ENCODE measurements at regions not wholly inside any gene's neighbourhood (a gene's known extent, or its start where the extent isn't known, plus 50 kb on each side); places are given as distances from the start of the nearest gene placed in this dataset.

DNA sequence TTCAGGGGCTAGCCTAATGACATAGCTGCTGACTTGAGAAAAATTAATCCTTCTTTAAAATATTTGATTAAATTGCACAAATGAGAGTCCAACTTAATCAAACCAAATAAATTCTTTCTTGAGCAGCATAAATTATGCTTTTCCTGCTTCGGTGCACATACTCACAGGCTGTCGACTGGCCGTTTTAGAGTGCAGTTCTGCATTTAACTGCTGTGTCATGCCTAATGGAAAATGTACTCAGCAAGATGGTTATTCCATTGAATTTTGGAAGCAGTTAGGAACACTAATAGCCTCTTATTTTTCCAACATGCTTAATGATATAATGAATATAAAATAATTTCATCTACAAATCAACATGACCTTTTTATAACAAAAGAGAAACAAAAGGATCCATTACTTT is 266.1 kb upstream of the LRIG3 start:
- no peak for DNase-seq
- H3K27me3 ChIP-seq (ENCODE audit: insufficient read depth, low read depth), result no peaks in the 10 kb centered on the region
- no peak overlapping the region for H3K4me2 ChIP-seq
- ChIA-PET POLR2A (ENCODE audit: unreplicated experiment) (no interaction called here), CTCF (no interaction called here)
- H3F3A ChIP-seq (ENCODE audit: insufficient read depth, low read depth), result no peaks in the 10 kb centered on the region
- BruUV-seq (replicated peaks), result no TSS peak
- no peak overlapping the region for H2AFZ ChIP-seq
- no peaks in the 10 kb centered on the region for H3K9me3 ChIP-seq (ENCODE audit: insufficient read depth, low read depth)
- H3K4me3 ChIP-seq, result no peak overlapping the region
- H3K27ac ChIP-seq, result no peak overlapping the region
- intact Hi-C loops (cut with micrococcal nuclease; ENCODE audit: unreplicated experiment), result no loop called here
- no peaks in the 10 kb centered on the region for H3K4me1 ChIP-seq (replicated peaks; ENCODE audit: insufficient read depth)
- no peaks in the 10 kb centered on the region for H3K9me2 ChIP-seq (ENCODE audit: insufficient read depth)
- TF ChIP-seq, protein P1, sequence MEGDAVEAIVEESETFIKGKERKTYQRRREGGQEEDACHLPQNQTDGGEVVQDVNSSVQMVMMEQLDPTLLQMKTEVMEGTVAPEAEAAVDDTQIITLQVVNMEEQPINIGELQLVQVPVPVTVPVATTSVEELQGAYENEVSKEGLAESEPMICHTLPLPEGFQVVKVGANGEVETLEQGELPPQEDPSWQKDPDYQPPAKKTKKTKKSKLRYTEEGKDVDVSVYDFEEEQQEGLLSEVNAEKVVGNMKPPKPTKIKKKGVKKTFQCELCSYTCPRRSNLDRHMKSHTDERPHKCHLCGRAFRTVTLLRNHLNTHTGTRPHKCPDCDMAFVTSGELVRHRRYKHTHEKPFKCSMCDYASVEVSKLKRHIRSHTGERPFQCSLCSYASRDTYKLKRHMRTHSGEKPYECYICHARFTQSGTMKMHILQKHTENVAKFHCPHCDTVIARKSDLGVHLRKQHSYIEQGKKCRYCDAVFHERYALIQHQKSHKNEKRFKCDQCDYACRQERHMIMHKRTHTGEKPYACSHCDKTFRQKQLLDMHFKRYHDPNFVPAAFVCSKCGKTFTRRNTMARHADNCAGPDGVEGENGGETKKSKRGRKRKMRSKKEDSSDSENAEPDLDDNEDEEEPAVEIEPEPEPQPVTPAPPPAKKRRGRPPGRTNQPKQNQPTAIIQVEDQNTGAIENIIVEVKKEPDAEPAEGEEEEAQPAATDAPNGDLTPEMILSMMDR (conservative IDR thresholded peaks at IDR 0.05), result no peak
- no peak for TF ChIP-seq EZH2 (IDR thresholded peaks at IDR 0.05; ENCODE audit: low read depth)
- H4K20me1 ChIP-seq (ENCODE audit: insufficient read depth), result no peaks in the 10 kb centered on the region
- H3K79me2 ChIP-seq (ENCODE audit: low read depth), result no peaks in the 10 kb centered on the region
- no peaks in the 10 kb centered on the region for H3K36me3 ChIP-seq (ENCODE audit: low read depth)

GRCh38 chr12:59185295-59185694 is 265.0 kb upstream of the LRIG3 start:
- Histone ChIP-seq H3K79me2 (ENCODE audit: low read depth) (no peaks in the 10 kb centered on the region), H2AFZ (no peak overlapping the region), H3K4me2 (no peak overlapping the region), H3K4me1 (replicated peaks; ENCODE audit: insufficient read depth) (no peaks in the 10 kb centered on the region), H3K27me3 (ENCODE audit: insufficient read depth, low read depth) (no peaks in the 10 kb centered on the region), H4K20me1 (ENCODE audit: insufficient read depth) (no peaks in the 10 kb centered on the region), H3K27ac (no peak overlapping the region), H3K4me3 (no peak overlapping the region), H3K9me2 (ENCODE audit: insufficient read depth) (no peaks in the 10 kb centered on the region), H3K36me3 (ENCODE audit: low read depth) (no peaks in the 10 kb centered on the region), H3K9me3 (ENCODE audit: insufficient read depth, low read depth) (no peaks in the 10 kb centered on the region), H3F3A (ENCODE audit: insufficient read depth, low read depth) (no peaks in the 10 kb centered on the region)
- DNase-seq, result no peak
- ChIA-PET POLR2A (ENCODE audit: unreplicated experiment) (no interaction called here), CTCF (no interaction called here)
- no TSS peak for BruUV-seq (replicated peaks)
- intact Hi-C loops (cut with micrococcal nuclease; ENCODE audit: unreplicated experiment), result no loop called here
- no peak for TF ChIP-seq EZH2 (IDR thresholded peaks at IDR 0.05; ENCODE audit: low read depth)
- TF ChIP-seq, protein P1 (conservative IDR thresholded peaks at IDR 0.05), result no peak

- TF ChIP-seq EZH2 (IDR thresholded peaks at IDR 0.05; ENCODE audit: low read depth), result no peak
- TF ChIP-seq, protein P1 (conservative IDR thresholded peaks at IDR 0.05), result no peak
- Histone ChIP-seq H4K20me1 (ENCODE audit: insufficient read depth) (no peaks in the 10 kb centered on the region), H3K4me2 (no peak overlapping the region), H3F3A (ENCODE audit: insufficient read depth, low read depth) (no peaks in the 10 kb centered on the region), H3K9me3 (ENCODE audit: insufficient read depth, low read depth) (no peaks in the 10 kb centered on the region), H3K27ac (no peak overlapping the region), H3K36me3 (ENCODE audit: low read depth) (no peaks in the 10 kb centered on the region), H3K79me2 (ENCODE audit: low read depth) (no peaks in the 10 kb centered on the region), H3K4me3 (no peak overlapping the region), H3K27me3 (ENCODE audit: insufficient read depth, low read depth) (no peaks in the 10 kb centered on the region), H3K4me1 (replicated peaks; ENCODE audit: insufficient read depth) (no peaks in the 10 kb centered on the region), H2AFZ (no peak overlapping the region), H3K9me2 (ENCODE audit: insufficient read depth) (no peaks in the 10 kb centered on the region)
- ChIA-PET CTCF (no interaction called here), POLR2A (ENCODE audit: unreplicated experiment) (no interaction called here)
- BruUV-seq (replicated peaks), result no TSS peak
- intact Hi-C loops (cut with micrococcal nuclease; ENCODE audit: unreplicated experiment), result no loop called here
- DNase-seq, result no peak
Observed at GRCh38 chr12:59182658-59183455, 262.6 kb upstream of the LRIG3 start.
